Stimulated activated effector memory CD8-positive, alpha-beta T cell treated with anti-CD3 and anti-CD28 coated beads, Interleukin-12 subunit alpha, Interleukin-12 subunit beta, amount 100 ng/mL, for 72 hours (primary cell): ENCODE measurements at regions not wholly inside any gene's neighbourhood (a gene's known extent, or its start where the extent isn't known, plus 50 kb on each side); places are given as distances from the start of the nearest gene placed in this dataset.

Experiments
- ATAC-seq: fragments of 150-1000 bp; cut with Tn5 transposase; 2 replicates; pipeline ENCODE4 v1.10.0; 2021
- DNase-seq, 2 donors: peaks; one replicate each; pipeline ENCODE4 v3.0.0; 2021 to 2022; ENCODE audit warnings: low spot score in 2 of 2
- H3K27ac Mint-ChIP-seq: one replicate; pipeline ENCODE4 v1.8.0; 2022; ENCODE audit warnings: mild to moderate bottlenecking, mixed read lengths
- H3K36me3 Mint-ChIP-seq: one replicate; pipeline ENCODE4 v1.8.0; 2022; ENCODE audit warnings: mild to moderate bottlenecking, mixed read lengths
- H3K4me1 Mint-ChIP-seq: one replicate; pipeline ENCODE4 v1.8.0; 2022; ENCODE audit warnings: mixed read lengths
- H3K4me3 Mint-ChIP-seq: one replicate; pipeline ENCODE4 v1.8.0; 2022; ENCODE audit warnings: mild to moderate bottlenecking, mixed read lengths
- H3K9me3 Mint-ChIP-seq: one replicate; pipeline ENCODE4 v1.8.0; 2022; ENCODE audit warnings: mixed read lengths

GRCh38 chr1:222347627-222348026 is 200.3 kb downstream of the HHIPL2 start:
- H3K27ac Mint-ChIP-seq, result no peak overlapping the region
- H3K4me3 Mint-ChIP-seq, result no peak overlapping the region
- ATAC-seq, result no peak
- no peaks in the 10 kb centered on the region for H3K36me3 Mint-ChIP-seq
- H3K4me1 Mint-ChIP-seq, result no peaks in the 10 kb centered on the region
- DNase-seq, result no peak
- H3K9me3 Mint-ChIP-seq, result no peaks in the 10 kb centered on the region

GRCh38 chr1:222346955-222347354 is 200.9 kb downstream of the HHIPL2 start:
- no peaks in the 10 kb centered on the region for H3K4me1 Mint-ChIP-seq
- no peak for ATAC-seq
- H3K27ac Mint-ChIP-seq, result no peak overlapping the region
- no peak for DNase-seq
- no peaks in the 10 kb centered on the region for H3K9me3 Mint-ChIP-seq
- no peak overlapping the region for H3K4me3 Mint-ChIP-seq
- H3K36me3 Mint-ChIP-seq, result no peaks in the 10 kb centered on the region

- H3K9me3 Mint-ChIP-seq, result no peaks in the 10 kb centered on the region
- ATAC-seq, result peak; percentile 64
Measured at GRCh38 chr1:222339376-222339947, 208.4 kb downstream of the HHIPL2 start.

GRCh38 chr1:222335586-222335985 is 212.3 kb downstream of the HHIPL2 start:
- ATAC-seq (no peak), DNase-seq (no peak)
- no peaks in the 10 kb centered on the region for H3K36me3 Mint-ChIP-seq
- H3K4me1 Mint-ChIP-seq, result no peaks in the 10 kb centered on the region
- no peaks in the 10 kb centered on the region for H3K9me3 Mint-ChIP-seq
- H3K4me3 Mint-ChIP-seq, result no peak overlapping the region
- H3K27ac Mint-ChIP-seq, result no peak overlapping the region

More at GRCh38 chr1:222339376-222339947, 208.4 kb downstream of the HHIPL2 start:
- no peak for DNase-seq
- H3K36me3 Mint-ChIP-seq, result no peaks in the 10 kb centered on the region
- H3K4me3 Mint-ChIP-seq, result no peak overlapping the region
- no peak overlapping the region for H3K27ac Mint-ChIP-seq
- no peaks in the 10 kb centered on the region for H3K4me1 Mint-ChIP-seq

- Mint-ChIP-seq H3K36me3 (no peaks in the 10 kb centered on the region), H3K4me1 (no peaks in the 10 kb centered on the region), H3K4me3 (no peak overlapping the region), H3K27ac (no peak overlapping the region), H3K9me3 (no peaks in the 10 kb centered on the region)
- DNase-seq (no peak), ATAC-seq (peak; percentile 87)
Measured at GRCh38 chr1:222334026-222334680, 213.8 kb downstream of the HHIPL2 start.

GRCh38 chr1:222331765-222332164 is 216.1 kb downstream of the HHIPL2 start:
- Mint-ChIP-seq H3K36me3 (no peaks in the 10 kb centered on the region), H3K27ac (no peak overlapping the region), H3K4me1 (no peaks in the 10 kb centered on the region), H3K4me3 (no peak overlapping the region), H3K9me3 (no peaks in the 10 kb centered on the region)
- DNase-seq (no peak), ATAC-seq (no peak)

- no peak for DNase-seq
- ATAC-seq, result no peak
- H3K9me3 Mint-ChIP-seq, result no peaks in the 10 kb centered on the region
Measured at GRCh38 chr1:222331340-222331739, 216.6 kb downstream of the HHIPL2 start.

GRCh38 chr1:222329493-222330045 is 218.3 kb downstream of the HHIPL2 start:
- DNase-seq (no peak), ATAC-seq (no peak)
- Mint-ChIP-seq H3K9me3 (no peaks in the 10 kb centered on the region), H3K27ac (no peak overlapping the region), H3K4me3 (no peak overlapping the region), H3K36me3 (no peaks in the 10 kb centered on the region), H3K4me1 (no peaks in the 10 kb centered on the region)

More at GRCh38 chr1:222331340-222331739, 216.6 kb downstream of the HHIPL2 start:
- Mint-ChIP-seq H3K36me3 (no peaks in the 10 kb centered on the region), H3K4me1 (no peaks in the 10 kb centered on the region), H3K27ac (no peak overlapping the region), H3K4me3 (no peak overlapping the region)

- Mint-ChIP-seq H3K9me3 (no peaks in the 10 kb centered on the region), H3K36me3 (no peaks in the 10 kb centered on the region), H3K4me1 (no peaks in the 10 kb centered on the region), H3K27ac (no peak overlapping the region), H3K4me3 (no peak overlapping the region)
- ATAC-seq (no peak), DNase-seq (no peak)
Measured at GRCh38 chr1:222326710-222327036, 221.2 kb downstream of the HHIPL2 start.

GRCh38 chr1:222326006-222326709 is 221.7 kb downstream of the HHIPL2 start:
- Mint-ChIP-seq H3K27ac (no peak overlapping the region), H3K9me3 (no peaks in the 10 kb centered on the region), H3K4me1 (no peaks in the 10 kb centered on the region), H3K36me3 (no peaks in the 10 kb centered on the region), H3K4me3 (no peak overlapping the region)
- DNase-seq (no peak), ATAC-seq (peak; percentile 57)

- no peaks in the 10 kb centered on the region for H3K36me3 Mint-ChIP-seq
- no peak overlapping the region for H3K27ac Mint-ChIP-seq
- no peak for DNase-seq
Measured at GRCh38 chr1:222325506-222325905, 222.4 kb downstream of the HHIPL2 start.

GRCh38 chr1:222314839-222315238 is 233.1 kb downstream of the HHIPL2 start:
- H3K4me1 Mint-ChIP-seq, result no peaks in the 10 kb centered on the region
- H3K4me3 Mint-ChIP-seq, result no peak overlapping the region
- no peak for ATAC-seq
- H3K36me3 Mint-ChIP-seq, result no peaks in the 10 kb centered on the region
- no peak for DNase-seq
- no peaks in the 10 kb centered on the region for H3K9me3 Mint-ChIP-seq
- no peak overlapping the region for H3K27ac Mint-ChIP-seq

More at GRCh38 chr1:222325506-222325905, 222.4 kb downstream of the HHIPL2 start:
- Mint-ChIP-seq H3K4me3 (no peak overlapping the region), H3K4me1 (no peaks in the 10 kb centered on the region), H3K9me3 (no peaks in the 10 kb centered on the region)
- ATAC-seq, result no peak

GRCh38 chr1:222310836-222311235 is 237.1 kb downstream of the HHIPL2 start:
- H3K4me3 Mint-ChIP-seq, result no peak overlapping the region
- H3K9me3 Mint-ChIP-seq, result no peaks in the 10 kb centered on the region
- no peak overlapping the region for H3K27ac Mint-ChIP-seq
- ATAC-seq (peak; percentile 73), DNase-seq (no peak)
- no peaks in the 10 kb centered on the region for H3K4me1 Mint-ChIP-seq
- no peaks in the 10 kb centered on the region for H3K36me3 Mint-ChIP-seq

- no peaks in the 10 kb centered on the region for H3K36me3 Mint-ChIP-seq
- DNase-seq, result no peak
- no peak overlapping the region for H3K4me3 Mint-ChIP-seq
- H3K9me3 Mint-ChIP-seq, result no peaks in the 10 kb centered on the region
- H3K27ac Mint-ChIP-seq, result no peak overlapping the region
- no peak for ATAC-seq
- H3K4me1 Mint-ChIP-seq, result no peaks in the 10 kb centered on the region
Measured at GRCh38 chr1:222307621-222308020, 240.3 kb downstream of the HHIPL2 start.

GRCh38 chr1:222306512-222306911 is 241.4 kb downstream of the HHIPL2 start:
- DNase-seq (no peak), ATAC-seq (no peak)
- Mint-ChIP-seq H3K36me3 (no peaks in the 10 kb centered on the region), H3K4me3 (no peak overlapping the region), H3K27ac (no peak overlapping the region), H3K4me1 (no peaks in the 10 kb centered on the region), H3K9me3 (no peaks in the 10 kb centered on the region)

GRCh38 chr1:222306011-222306410 is 241.9 kb downstream of the HHIPL2 start:
- H3K36me3 Mint-ChIP-seq, result no peaks in the 10 kb centered on the region
- no peak for ATAC-seq
- H3K9me3 Mint-ChIP-seq, result no peaks in the 10 kb centered on the region
- DNase-seq, result no peak
- H3K4me1 Mint-ChIP-seq, result no peaks in the 10 kb centered on the region
- no peak overlapping the region for H3K27ac Mint-ChIP-seq
- no peak overlapping the region for H3K4me3 Mint-ChIP-seq
